ENCODE measurements at regions not wholly inside any gene's neighbourhood (a gene's known extent, or its start where the extent isn't known, plus 50 kb on each side); places are given as distances from the start of the nearest gene placed in this dataset.

DNA sequence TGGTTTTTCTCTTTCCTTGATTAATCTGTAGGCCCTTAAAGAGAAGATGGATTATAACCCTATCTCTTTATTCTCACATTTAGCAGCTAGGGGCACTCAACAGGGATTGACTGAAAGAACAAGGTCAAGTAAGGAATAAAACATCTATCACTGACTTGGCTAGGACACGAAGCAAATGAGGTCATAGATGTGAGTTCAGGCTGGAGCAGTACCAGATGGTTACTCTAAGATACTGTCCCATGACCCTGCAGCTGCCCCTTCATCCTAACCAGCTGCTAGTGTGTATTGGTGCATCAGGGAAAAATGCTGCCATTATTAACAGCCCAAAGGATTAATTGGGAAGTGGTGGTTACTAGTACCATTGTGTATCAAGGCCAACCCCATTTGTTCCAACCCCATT is 221.9 kb downstream of the CTH start:
- TF ChIP-seq CTCF (optimal IDR thresholded peaks at IDR 0.05 in 1 of 3, IDR thresholded peaks at IDR 0.05 in 1 of 3, conservative IDR thresholded peaks at IDR 0.05 in 1 of 3; ENCODE audit: extremely low read depth in 1 of 3, insufficient read depth in 2 of 3, low read length in 3 of 3): no peak
- no peak for TF ChIP-seq EZH2 (IDR thresholded peaks at IDR 0.05; ENCODE audit: low read length)
